GM13976 (cell line): ENCODE measurements at regions not wholly inside any gene's neighbourhood (a gene's known extent, or its start where the extent isn't known, plus 50 kb on each side); places are given as distances from the start of the nearest gene placed in this dataset.

ENCODE experiments used
- DNase-seq: peaks from one replicate; pipeline ENCODE4 v3.0.0; 2012; ENCODE audit warnings: low spot score
- CTCF ChIP-seq: IDR thresholded peaks from 2 replicates; pipeline ENCODE4 v1.5.1; 2012; ENCODE audit warnings: borderline replicate concordance, mild to moderate bottlenecking; ENCODE audit not compliant: insufficient read depth; ENCODE audit errors: extremely low read depth, missing control alignments, control extremely low read depth
- in situ Hi-C: fragments of 300-500 bp; cut with MboI; formaldehyde crosslinking; loops from one replicate; pipeline ENCODE4 v1.12.0; 2022; ENCODE audit warnings: low sequenced_read_pairs, mixed read lengths, inconsistent platforms; ENCODE audit not compliant: unreplicated experiment

- no peak for DNase-seq
- no peak for TF ChIP-seq CTCF
- in situ Hi-C loops, result no loop called here
Measured at GRCh38 chr5:173667702-173668101, 51.3 kb upstream of the BOD1 start.

GRCh38 chr5:173668245-173668800 lies 51.9 kb upstream of the BOD1 start:
- no peak for TF ChIP-seq CTCF
- no peak for DNase-seq
- in situ Hi-C loops, result no loop called here

GRCh38 chr5:173668910-173669309 lies 52.5 kb upstream of the BOD1 start:
- DNase-seq, result no peak
- in situ Hi-C loops, result no loop called here
- TF ChIP-seq CTCF, result no peak

GRCh38 chr5:173669483-173669882 lies 53.0 kb upstream of the BOD1 start:
- in situ Hi-C loops, result no loop called here
- DNase-seq, result no peak
- TF ChIP-seq CTCF, result no peak

GRCh38 chr5:173670130-173670651 lies 53.7 kb upstream of the BOD1 start:
- in situ Hi-C loops, result no loop called here
- TF ChIP-seq CTCF, result no peak
- DNase-seq, result no peak

GRCh38 chr5:173670791-173671120 lies 54.3 kb upstream of the BOD1 start:
- TF ChIP-seq CTCF, result no peak
- in situ Hi-C loops, result no loop called here
- DNase-seq, result no peak
